Stimulated activated CD4-positive, alpha-beta T cell treated with anti-CD3 and anti-CD28 coated beads, Interleukin-12 subunit alpha, Interleukin-12 subunit beta, amount 100 ng/mL, for 24 hours (primary cell): ENCODE measurements at regions not wholly inside any gene's neighbourhood (a gene's known extent, or its start where the extent isn't known, plus 50 kb on each side); places are given as distances from the start of the nearest gene placed in this dataset.
"Not testable (repeated sequence)": the region's sequence is repeated elsewhere in the genome, so short reads cannot be mapped to it uniquely, and the experiment has no call there.

Experiments
- DNase-seq, 2 experiments: peaks; one replicate each; pipeline ENCODE4 v3.0.0-alpha.2; 2020; ENCODE audit warnings: low read depth in 2 of 2

DNA sequence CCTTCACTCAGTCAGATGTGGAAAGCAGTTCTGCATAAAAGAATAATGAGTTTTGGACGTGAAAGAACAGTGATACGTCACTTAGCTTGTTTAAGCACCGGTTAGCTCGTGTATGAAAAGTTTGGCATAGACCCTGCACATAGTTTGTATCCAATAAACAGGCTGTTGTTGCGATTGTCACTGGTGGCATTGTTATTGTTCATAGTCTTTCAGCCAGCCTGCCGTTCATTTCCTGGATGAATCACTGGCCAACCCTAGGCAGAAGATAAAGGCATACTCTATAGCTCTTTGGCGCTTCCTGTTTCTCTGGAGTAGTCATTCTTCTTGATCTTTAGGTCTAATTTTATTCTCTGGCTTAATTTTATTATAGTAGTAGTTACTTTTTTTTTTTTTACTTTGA is 57.8 kb upstream of the ANKRD30A start:
- no peak for DNase-seq

DNA sequence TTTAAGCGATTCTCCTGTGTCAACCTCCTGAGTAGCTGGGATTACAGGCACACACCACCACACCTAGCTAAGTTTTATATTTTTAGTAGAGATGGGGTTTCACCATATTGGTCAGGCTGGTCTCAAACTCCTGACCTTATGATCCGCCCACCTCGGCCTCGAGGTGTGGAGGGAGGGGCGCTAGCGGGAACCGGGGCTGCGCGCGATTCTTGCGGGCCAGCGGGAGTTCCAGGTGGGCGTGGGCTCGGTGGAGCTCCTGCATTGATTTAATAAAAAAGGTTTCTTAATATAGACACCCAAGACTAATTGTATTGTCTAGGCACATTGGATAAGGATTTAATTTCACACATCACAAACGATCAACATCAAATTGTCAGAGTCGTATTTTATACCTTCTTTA is 63.1 kb upstream of the ANKRD30A start:
- not testable (repeated sequence) for DNase-seq

DNA sequence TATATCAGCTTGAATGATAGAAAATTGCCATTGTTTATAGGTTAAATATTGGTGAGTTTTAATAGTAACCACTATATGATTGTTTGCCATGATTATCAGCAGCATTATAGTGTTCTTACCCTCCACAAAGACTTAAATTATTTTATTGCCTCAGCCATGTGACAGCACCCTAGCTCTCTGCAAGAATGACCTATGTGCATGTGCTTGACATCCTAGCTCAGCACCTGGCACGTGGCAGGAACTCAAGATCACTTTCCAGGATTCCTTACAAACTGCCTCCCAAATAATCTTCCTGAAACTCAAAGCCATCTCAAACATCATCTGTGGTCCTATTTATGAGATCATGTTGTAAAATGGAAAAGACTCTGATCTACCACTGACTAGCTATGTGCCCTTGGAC is 68.1 kb upstream of the ANKRD30A start:
- no peak for DNase-seq

DNA sequence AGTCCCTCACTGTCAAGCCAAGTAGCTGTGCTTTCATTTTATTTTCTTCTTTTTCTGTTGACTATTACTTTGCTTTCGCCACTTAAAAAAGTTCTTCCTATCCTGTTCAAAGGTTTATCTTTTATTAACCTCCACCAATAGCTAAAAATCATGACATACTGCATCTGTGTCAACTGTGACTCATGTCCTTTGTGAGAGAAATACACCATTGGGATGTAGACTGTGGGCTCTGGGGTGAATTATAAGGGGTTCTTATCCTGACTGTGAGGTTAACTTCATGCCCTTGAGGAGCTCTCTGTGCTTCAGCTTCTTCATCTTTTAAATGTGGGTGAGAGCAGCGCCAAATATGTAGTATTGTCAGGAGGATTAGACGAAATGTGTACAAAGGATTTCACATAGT is 71.9 kb upstream of the ANKRD30A start:
- no peak for DNase-seq

DNA sequence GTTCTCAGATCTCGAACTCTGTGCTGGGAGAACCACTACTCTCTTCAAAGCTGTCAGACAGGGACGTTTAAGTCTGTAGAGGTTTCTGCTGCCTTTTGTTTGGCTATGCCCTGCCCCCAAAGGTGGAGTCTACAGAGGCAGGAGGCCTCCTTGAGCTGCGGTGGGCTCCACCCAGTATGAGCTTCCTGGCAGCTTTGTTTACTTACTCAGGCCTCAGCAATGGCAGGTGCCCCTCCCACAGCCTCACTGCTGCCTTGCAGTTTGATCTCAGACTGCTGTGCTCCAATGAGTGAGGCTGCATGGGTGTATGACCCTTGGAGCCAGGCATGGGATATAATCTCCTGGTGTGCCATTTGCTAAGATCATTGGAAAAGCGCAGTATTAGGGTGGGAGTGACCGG is 75.4 kb upstream of the ANKRD30A start:
- DNase-seq: not testable (repeated sequence)

DNA sequence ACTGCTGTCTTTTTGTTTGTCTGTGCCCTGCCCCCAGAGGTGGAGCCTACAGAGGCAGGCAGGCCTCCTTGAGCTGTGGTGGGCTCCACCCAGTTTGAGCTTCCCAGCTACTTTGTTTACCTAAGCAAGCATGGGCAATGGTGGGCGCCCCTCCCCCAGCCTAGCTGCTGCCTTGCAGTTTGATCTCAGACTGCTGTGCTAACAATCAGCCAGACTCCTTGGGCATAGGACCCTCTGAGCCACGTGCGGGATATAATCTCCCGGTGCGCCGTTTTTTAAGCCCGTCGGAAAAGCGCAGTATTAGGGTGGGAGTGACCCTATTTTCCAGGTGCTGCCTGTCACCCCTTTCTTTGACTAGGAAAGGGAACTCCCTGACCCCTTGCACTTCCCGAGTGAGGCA is 81.1 kb upstream of the ANKRD30A start:
- not testable (repeated sequence) for DNase-seq

DNA sequence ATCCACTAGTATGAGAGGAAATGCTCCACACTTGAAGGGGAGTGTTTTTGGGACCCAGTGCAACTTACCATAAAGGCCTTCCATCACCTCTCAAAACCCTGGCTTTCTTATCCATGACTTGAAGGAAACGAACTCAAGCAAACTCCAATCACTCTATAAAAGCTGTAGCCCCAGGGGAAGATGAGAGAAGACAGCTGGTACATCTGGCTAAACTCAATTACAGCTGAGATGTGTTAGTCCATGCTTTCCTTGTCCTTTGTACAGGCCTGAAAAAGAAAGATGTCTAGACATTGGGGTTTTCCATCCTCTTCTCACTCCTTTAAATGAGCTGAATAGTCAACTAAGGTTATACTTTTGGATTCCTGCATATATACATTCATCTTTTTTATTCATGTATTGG is 89.5 kb upstream of the ANKRD30A start:
- DNase-seq: no peak

DNA sequence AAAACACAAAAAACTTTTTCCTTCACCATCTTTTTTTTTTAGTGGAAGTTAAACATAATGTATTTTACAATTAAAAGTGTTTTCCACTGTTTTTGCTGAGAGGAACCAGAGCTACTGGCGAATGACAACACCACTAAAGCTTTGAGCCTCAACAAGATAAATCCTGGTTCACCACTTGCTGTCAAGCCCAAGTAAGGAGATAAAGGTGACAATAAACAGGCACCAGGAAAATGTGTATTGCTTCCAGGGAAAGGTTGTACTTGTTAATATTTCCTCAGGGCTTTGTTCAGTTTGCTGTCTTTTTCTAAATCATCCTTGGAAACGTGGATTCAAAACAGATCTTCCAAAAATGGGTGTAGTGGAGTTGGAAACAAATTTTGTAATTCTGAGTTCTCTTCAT is 109.9 kb upstream of the ANKRD30A start:
- DNase-seq: no peak

DNA sequence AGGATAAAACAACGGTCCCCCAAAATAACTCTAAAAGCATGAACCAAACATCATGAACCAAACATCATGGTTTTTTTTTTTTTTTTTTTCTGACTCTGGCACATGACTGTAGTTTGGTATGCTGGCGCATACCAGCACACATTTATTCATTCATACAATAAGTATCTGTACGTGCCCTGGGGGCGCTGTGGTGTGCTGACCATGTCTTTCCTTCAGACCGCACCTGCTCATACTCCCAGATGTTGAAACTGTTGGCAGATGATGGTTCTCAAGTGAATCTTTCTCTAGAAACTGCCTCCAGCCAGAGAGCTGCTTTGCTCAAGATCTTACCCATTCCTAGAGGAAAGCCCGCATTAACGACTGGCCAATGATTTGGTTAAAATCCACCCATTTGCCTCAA is 114.7 kb upstream of the ANKRD30A start:
- no peak for DNase-seq

DNA sequence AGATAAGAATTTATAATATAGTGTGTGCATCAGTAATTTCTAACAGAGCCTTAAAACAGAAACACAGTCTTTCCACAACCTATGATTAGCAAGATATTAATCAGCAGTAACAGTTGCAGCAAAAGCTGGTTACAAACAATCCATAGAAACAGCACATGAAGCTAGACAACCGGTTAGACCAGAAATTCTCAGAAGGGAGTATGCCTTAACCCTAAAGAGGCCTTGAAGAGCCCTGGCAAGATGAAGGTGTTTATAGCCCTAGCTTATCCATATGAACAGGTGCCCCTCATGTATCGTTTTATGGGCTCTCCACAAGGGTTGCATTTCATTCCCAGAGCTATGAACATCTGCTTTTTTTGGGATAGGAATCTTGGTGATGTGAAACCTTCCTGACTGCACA is 117.1 kb upstream of the ANKRD30A start:
- DNase-seq: not testable (repeated sequence)

DNA sequence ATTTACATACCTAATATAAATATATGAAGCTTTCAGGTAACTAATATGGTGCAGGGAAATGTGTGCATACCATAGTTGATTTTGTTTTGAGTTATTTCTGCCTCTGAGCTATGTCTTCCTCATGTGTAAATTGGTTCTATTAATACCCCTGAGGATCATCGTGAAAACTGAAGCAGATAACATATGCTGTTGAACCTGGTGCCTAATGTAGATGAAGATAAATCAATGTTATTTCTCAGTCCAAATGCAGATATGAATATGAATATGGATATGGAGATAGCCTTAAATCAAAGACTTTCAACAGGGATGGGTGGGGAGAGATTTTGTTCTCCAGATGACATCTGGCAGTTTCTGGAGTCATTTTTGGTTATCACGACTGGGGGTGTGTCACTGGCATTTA is 122.3 kb upstream of the ANKRD30A start:
- DNase-seq: no peak

DNA sequence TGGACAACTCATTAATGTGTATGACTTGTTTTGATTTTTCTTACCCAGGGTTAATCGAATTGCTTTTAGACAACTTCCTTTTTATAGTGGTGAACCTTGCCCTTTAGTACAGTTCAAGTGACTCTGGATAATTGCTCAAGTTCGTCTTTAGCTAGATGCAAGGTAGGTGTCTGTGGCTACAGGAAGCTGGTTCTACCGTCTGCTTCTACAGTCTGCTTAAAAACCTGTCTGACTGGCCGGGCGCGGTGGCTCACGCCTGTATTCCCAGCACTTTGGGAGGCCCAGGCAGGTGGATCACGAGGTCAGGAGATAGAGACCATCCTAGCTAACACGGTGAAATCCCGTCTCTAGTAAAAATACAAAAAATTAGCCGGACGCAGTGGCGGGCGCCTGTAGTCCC is 129.6 kb upstream of the ANKRD30A start:
- DNase-seq: not testable (repeated sequence)

DNA sequence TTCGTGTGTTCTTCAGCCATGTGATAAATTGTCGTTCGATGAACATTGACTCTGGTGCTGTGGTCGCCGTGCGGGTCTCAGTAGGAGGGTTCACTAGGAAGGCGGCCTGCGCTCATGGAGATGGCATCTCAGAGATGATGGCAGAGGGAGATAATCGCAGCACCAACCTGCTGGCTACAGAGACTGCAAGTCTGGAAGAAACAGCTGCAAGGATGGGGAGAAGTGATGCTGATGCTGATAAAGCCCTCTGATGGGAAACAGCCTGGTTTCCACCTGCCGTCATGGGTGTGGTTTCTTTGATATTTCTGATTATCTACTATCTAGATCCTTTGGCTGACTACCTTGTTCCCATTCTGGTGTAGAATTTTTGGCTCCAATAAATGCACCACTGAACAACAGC is 130.5 kb upstream of the ANKRD30A start:
- no peak for DNase-seq

DNA sequence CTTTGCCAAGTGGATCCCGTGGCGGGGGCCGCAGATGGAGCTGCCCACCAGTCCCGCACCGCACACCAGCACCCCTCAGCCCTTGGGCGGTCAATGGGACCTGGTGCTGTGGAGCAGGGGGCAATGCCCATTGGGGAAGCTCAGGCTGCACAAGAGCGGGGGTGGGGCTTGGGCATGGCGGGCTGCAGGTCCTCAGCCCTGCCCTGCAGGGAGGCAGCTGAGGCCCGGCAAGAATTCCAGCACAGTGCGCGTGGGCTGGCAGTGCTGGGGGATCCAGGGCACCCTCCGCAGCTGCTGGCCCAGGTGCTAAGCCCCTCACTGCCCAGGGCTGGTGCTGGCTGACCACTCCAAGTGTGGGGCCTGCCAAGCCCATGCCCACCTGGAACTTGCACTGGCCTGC is 136.2 kb upstream of the ANKRD30A start:
- no peak for DNase-seq

DNA sequence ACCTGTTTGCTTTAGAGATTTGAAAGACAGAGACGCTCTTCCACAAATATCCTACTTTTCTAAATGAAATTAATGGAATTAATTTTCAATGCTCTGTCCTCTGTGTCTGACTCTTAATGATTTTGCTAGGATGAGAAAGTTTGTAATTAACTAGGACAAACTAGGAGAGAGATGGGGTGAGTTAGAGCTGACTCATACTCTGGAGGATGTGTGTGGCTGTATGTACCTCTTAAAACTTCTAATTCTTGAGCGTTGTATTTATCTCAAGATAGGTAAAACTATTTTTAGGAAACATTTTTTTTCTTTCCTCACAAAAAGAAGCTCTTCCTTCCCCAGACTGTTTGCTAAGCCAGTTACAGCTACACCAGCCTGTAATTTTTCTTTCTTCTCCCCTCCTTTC is 178.8 kb upstream of the ANKRD30A start:
- no peak for DNase-seq

DNA sequence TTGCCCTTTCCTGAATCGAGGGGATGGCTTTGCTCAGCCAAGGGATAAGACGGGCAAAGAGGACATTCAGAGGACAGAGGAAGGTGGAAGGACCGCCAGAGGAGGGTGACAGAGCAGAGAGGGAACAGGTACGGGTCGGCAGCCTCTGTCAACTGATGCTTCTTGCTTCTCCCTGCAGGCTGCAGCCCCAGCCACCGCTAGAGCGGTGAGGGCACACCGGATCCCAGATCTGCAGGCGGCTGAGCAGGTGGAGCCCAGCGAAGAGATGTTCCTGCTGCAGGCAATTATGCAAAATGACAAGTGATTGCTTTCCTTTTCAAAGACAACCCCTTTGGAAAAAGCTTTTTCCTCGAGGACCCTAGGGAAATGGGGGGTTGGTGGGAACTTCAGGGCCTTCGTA is 181.9 kb upstream of the ANKRD30A start:
- no peak for DNase-seq

DNA sequence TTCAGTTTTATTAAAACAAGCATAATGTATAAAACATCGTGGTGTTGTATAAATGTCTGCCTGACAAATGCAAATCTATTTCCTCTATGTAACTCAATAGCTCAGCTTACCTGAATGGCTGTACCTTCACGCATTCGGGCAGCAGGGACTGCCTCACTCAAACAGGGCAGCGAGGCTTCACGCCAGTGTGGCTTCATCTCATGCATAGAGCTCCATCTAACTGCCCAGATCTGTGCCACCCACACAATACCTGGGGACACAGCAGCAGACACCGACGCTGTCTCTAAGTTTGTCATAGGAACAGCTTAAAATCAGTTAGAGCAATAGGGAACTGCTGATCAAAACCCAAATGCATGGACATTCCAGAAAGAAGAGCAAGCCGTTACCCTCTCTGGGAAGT is 182.8 kb upstream of the ANKRD30A start:
- DNase-seq: no peak

DNA sequence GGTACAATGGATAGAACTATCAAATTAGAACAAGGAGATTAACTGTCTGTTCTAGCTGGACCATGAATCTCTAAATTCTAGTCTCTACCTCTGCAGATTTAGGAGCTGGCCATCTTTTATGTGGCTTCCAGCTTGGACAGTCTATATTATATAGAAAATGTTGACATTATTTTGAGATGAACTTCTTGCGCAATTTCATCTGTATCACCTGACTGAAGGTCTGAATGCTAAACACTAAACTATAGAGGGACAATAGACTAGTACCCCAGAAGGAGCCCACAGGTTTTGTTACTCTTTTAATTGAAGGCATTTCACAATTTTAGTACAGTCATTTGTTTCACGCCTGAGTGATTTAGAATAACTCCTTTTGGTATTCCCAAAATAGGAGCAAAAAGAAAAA is 222.4 kb upstream of the ANKRD30A start:
- no peak for DNase-seq

DNA sequence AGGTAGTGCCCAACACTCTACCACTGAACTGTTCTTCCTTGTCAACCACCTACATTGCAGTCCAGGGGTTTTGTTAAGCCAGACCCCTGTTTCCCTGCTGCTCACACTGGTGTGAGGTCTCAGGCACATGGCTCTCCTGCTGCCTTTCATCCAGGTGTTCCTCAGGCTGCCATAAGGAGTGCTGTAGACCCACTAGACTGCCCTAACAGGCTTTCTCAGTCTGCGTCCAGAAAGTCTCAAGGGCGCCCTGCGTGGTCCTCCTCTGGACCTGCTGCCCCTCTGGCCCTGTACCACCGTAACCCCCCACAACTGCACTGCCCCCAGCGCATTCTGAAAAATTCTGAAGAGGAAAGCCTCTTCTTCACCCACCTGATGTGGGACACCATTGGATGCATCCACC is 225.7 kb upstream of the ANKRD30A start:
- no peak for DNase-seq

DNA sequence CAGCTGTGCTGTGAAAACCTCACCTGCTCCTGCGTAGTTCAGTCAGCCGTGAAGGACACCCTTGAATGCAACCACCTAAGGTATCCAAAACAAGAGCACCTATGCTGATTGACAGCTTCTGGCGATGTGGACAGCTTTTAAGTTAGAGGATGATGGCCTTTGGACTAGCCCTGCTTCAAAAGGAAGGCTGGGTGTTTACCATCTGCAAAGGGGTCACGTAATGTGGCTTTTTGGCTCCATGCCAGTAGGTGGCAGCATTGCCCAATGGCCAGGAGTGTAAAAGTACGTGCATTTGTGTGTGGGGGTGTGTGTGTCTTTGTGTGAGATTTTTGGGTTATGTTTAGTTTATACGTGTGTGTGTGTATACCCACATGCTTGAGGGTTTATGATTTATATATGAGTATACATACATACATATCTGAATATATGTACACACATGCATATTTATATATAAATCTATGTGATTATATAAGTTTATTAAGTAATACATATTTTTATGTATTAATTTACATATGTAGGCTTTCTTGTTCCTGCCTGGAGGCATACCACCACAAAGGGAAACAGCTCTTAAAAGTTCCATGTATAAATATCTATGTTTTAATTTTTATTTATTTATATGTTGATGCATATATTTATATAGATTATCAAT is 236.3 kb upstream of the ANKRD30A start:
- DNase-seq: peak in 1 of 2 experiments; percentile 46

DNA sequence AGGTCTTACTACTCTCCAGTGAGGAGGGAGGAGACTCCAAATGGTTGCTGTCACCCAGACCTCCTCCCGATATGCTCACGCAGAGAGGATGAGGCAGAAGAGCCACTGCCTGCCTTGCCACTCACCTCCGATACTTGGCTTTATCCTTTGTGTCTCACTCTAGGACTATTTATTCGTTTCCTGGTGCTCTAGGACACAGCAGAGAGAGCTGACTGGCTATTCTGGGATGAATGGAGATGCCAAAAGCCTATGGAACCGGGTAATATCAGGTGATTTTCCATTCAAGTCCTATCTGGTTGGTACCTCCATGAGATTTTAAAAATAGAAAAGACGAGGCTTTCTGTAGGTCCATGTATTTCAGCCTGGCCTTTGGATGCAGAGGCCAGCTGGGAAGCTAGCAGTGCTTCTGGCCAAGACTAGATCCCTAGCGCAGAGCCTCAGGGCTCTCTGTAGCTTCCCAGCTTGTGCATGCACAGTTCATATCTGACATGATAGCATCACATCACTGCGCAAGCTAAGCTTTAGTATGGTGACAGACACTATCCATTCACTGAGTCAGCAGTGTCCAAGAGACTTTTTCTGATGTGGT is 239.0 kb upstream of the ANKRD30A start:
- DNase-seq: no peak

DNA sequence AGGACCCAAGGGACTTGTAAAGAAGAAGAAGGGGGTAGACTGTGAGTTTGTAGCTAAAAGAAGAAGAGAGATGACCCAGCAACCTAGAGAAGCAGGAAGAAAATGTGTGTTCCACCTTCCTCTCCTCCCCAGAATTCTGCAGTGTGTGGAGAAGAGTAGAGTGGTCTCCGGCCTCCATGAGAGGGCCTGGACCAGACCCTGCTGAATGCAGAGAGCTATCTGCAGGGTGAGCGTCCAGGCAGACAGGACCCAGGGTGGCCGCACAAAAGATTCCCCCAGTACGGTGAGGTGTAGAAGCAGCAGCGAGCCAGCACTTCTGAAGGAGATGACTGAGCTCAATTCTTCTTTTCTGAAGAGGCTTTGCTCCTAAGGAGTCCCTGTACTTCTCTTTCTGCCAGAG is 239.7 kb upstream of the ANKRD30A start:
- DNase-seq: no peak

DNA sequence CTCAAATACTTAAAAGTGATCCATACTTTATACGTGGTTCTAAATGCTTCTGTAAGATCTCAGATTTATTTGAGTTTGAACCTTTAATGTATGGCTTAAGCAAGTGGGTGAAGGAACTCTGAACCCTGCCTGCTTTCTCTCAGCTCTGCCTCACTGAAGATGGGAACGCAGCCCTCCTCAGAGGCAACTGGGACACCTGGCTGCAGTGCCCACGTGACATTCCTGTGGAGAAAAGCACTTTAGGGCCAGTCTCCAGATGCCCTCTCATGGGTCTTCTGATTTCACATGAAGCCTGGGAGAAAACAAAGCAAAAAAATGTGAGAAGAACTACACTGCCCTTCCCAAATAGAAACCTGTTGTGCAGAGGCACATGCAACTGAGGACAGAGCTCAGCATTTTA is 242.6 kb upstream of the ANKRD30A start:
- no peak for DNase-seq

DNA sequence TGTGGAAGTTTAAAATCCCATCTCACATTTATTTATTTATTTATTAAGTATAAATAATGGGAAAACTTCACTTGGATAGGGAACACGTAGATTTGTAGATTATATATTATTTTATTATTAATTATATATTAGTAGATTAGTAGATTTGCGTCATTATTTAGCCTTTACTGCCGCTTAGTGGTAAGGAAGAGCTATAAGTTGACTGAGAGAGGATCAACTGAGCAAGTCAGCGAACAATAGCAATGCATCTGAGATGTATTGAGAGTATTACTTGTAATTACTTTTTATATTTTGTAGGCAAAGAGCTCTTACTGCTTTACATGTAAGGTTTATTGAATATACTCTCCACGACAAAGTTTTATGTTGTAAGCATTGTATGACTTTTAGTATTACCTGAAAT is 244.5 kb upstream of the ANKRD30A start:
- no peak for DNase-seq
